ENCODE measurements at regions not wholly inside any gene's neighbourhood (a gene's known extent, or its start where the extent isn't known, plus 50 kb on each side); places are given as distances from the start of the nearest gene placed in this dataset.

DNA sequence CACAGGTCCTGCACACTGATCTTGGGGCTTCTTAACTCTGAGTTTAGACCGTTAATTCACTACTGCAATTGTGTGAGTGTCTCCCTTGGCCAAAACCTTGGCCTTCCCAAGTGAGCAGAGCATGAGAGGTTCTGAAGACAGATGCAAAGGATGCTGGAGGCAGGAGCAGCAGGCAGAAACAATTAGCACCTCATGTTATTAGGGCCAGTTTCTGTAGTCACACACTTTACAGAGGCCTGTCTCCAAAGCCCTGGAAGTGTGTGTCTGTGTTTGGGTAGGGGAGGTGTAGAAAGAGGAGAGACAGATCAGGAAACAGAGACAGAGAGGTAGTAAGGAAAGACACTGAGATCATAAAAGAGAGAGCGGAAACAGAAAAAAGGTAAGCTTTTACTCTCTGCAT is 533.8 kb downstream of the TMEM182 start:
- no peak for TF ChIP-seq POLR2AphosphoS5 (IDR thresholded peaks at IDR 0.05)
- no peak for TF ChIP-seq POLR2A (IDR thresholded peaks at IDR 0.05; ENCODE audit: low read depth)
- TF ChIP-seq, protein P1, sequence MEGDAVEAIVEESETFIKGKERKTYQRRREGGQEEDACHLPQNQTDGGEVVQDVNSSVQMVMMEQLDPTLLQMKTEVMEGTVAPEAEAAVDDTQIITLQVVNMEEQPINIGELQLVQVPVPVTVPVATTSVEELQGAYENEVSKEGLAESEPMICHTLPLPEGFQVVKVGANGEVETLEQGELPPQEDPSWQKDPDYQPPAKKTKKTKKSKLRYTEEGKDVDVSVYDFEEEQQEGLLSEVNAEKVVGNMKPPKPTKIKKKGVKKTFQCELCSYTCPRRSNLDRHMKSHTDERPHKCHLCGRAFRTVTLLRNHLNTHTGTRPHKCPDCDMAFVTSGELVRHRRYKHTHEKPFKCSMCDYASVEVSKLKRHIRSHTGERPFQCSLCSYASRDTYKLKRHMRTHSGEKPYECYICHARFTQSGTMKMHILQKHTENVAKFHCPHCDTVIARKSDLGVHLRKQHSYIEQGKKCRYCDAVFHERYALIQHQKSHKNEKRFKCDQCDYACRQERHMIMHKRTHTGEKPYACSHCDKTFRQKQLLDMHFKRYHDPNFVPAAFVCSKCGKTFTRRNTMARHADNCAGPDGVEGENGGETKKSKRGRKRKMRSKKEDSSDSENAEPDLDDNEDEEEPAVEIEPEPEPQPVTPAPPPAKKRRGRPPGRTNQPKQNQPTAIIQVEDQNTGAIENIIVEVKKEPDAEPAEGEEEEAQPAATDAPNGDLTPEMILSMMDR (IDR thresholded peaks at IDR 0.05), result no peak
